Left lung (tissue), 4 donors: ENCODE measurements at regions not wholly inside any gene's neighbourhood (a gene's known extent, or its start where the extent isn't known, plus 50 kb on each side); places are given as distances from the start of the nearest gene placed in this dataset.

ENCODE experiments used
- ATAC-seq: fragments of 200-7000 bp; cut with Tn5 transposase; one replicate; pipeline ENCODE4 v1.9.1; 2020; ENCODE audit warnings: moderate library complexity
- DNase-seq, 4 donors: peaks; one replicate each; pipeline ENCODE4 v3.0.0-alpha.2; 2013 to 2020
- H3K27ac ChIP-seq, 2 donors: fragments of 200-600 bp; sonication (generic) in 1 of 2; one replicate each; pipeline versions ENCODE4 v1.5.0 to v1.8.0; 2020 to 2021
- H3K27me3 ChIP-seq, 2 donors: fragments of 200-600 bp; sonication (generic) in 1 of 2; one replicate each; pipeline versions ENCODE4 v1.5.0 to v1.8.0; 2020 to 2021
- H3K36me3 ChIP-seq, 2 donors: fragments of 200-600 bp; sonication (generic) in 1 of 2; one replicate each; pipeline versions ENCODE4 v1.5.0 to v1.8.0; 2020 to 2021
- H3K4me1 ChIP-seq, 2 donors: fragments of 200-600 bp; one replicate each; pipeline ENCODE4 v1.8.0; 2021
- H3K4me3 ChIP-seq, 2 donors: fragments of 200-600 bp; sonication (generic) in 1 of 2; one replicate each; pipeline versions ENCODE4 v1.5.0 to v1.8.0; 2020 to 2021; ENCODE audit warnings: mild to moderate bottlenecking in 1 of 2
- H3K9me3 ChIP-seq, 2 donors: fragments of 200-600 bp; sonication (generic) in 1 of 2; one replicate each; pipeline versions ENCODE4 v1.5.0 to v1.8.0; 2020 to 2021
- intact Hi-C, 2 donors: fragments of 100-400 bp; cut with DNase I; formaldehyde crosslinking; loops; one replicate each; pipeline versions ENCODE4 v1.11.2 to v1.14.2; 2022
- TF ChIP-seq, protein P1 (sequence below), 2 donors: fragments of 200-600 bp; sonication (generic) in 1 of 2; IDR thresholded peaks; one replicate each; pipeline versions ENCODE4 v1.5.0 to v1.8.0; 2021; ENCODE audit warnings: antibody characterized with exemption in 2 of 2
- donor health status: DM: no; HTN: yes; CAD: no.
- donor health status: DM: no; HTN: no; CAD: no.

DNA sequence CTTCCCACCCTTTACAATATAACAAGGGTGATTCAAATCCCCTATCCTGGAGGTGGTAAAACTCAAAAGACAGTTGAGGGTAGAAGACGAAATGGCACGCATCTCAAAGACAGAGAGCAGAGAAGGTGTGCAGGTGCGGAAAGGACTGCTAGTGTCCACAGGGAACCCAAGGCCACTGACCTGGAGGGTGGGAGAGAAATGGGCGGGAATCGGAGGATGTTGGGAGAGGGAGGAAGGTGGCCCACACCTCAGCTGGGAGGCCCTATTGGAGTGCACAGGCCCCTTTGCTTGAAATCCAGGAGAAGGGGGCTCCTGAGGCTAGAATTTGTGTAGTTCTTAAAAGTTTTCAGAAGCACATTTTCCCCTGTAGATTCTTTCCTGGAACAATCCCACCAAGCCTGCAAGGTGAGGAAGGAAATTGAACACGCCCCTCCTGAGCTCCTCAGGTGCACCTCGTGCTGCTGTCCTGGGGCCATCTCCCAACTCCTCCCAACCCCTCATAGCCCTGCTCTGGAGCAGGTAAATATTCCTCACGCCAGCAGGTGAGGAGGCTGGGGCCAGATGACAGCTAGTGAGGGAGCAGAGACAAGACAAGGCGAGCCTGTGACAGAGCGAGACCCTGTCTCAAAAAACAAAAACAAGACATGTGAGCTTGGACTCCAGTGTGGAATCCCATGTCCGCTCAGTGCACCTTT is 99.3 kb downstream of the MCFD2 start:
- no peak overlapping the region for H3K4me3 ChIP-seq
- DNase-seq (no peak), ATAC-seq (no peak)
- H3K4me1 ChIP-seq: peaks cover 12 to 23% of the 10 kb centered on the region in 2 donors
- no peak overlapping the region for H3K27ac ChIP-seq
- intact Hi-C loops: no loop called here
- TF ChIP-seq, protein P1, sequence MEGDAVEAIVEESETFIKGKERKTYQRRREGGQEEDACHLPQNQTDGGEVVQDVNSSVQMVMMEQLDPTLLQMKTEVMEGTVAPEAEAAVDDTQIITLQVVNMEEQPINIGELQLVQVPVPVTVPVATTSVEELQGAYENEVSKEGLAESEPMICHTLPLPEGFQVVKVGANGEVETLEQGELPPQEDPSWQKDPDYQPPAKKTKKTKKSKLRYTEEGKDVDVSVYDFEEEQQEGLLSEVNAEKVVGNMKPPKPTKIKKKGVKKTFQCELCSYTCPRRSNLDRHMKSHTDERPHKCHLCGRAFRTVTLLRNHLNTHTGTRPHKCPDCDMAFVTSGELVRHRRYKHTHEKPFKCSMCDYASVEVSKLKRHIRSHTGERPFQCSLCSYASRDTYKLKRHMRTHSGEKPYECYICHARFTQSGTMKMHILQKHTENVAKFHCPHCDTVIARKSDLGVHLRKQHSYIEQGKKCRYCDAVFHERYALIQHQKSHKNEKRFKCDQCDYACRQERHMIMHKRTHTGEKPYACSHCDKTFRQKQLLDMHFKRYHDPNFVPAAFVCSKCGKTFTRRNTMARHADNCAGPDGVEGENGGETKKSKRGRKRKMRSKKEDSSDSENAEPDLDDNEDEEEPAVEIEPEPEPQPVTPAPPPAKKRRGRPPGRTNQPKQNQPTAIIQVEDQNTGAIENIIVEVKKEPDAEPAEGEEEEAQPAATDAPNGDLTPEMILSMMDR (IDR thresholded peaks at IDR 0.05): no peak
- H3K9me3 ChIP-seq: no peaks in the 10 kb centered on the region
- H3K36me3 ChIP-seq: no peaks in the 10 kb centered on the region
- H3K27me3 ChIP-seq: no peaks in the 10 kb centered on the region

DNA sequence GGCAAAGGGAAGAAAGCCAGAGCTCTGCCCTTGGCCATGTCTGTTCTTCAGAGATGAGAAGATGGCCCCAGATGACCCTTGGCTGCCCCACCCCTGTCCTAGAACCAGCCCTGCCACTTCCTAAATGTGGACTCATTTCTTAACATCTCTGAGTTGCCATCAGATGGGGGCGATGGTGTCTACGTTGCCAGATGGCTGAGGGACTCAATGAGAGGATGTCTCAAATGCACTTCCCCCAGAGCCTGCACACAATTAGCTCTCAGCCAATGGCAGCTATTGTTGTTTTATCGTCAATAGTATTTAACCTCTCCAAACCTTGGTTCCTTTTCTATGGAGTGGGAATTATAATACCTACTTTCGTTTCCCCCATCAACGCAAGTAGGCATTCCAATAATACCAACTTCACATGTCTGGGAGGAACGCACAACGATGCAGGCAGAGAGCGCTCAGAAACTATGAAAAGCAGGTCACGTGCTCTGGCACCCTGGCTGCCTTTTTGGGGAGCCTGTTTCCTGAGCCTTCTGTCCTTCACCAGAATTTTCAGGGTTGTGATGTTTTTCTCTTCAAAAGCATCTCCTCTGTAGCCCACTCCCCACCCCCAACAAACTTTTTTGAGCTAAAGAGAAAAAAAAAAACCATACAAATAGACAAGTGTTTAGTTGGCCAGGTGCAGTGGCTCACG is 100.3 kb downstream of the MCFD2 start:
- Histone ChIP-seq H3K27me3 (no peaks in the 10 kb centered on the region), H3K4me3 (no peak overlapping the region), H3K27ac (peak overlapping the region; percentile 61 to 74), H3K4me1 (peaks cover 12 to 23% of the 10 kb centered on the region in 2 donors), H3K36me3 (no peaks in the 10 kb centered on the region), H3K9me3 (no peaks in the 10 kb centered on the region)
- TF ChIP-seq, protein P1 (IDR thresholded peaks at IDR 0.05): no peak
- intact Hi-C loops: no loop called here
- ATAC-seq (no peak), DNase-seq (no peak)

DNA sequence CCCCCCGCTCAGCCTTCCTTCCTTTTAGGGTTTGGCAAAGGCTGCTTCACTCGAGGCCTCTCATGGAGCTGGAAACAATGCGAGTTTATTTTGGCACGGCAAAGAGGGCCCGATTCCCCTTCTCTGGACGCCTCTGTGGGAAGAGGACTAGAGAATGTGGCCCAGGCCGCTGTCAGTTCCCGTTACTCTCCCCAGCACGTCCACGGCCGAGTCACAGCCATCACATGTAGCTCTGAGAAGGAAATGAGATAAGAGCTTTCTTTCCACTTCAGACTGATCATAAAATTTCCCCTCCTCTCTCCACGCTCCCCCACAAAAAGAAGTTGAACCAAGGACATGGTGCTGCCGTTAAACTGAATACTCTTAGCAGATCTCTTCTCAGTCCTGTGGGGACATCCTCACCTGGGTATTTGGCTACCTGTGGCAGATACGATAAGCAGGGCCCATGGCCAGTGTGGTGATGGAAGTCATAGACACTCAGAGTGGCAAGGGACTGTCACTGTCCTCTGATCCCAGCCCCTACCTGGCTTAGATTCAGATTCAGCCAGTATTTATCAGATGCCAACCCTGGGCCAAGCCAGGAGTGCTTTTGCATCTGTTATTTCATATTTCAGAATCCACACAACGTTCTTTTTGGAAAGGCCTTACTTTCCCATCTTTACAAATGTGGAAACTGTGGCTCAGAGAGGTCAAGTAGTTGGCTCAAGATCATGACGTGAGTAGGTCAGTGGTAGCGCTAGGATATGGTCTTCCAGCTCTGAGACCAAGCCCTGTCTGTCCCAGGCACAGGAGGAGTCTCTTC is 101.2 kb downstream of the MCFD2 start:
- peak overlapping the region; percentile 61 to 74 for H3K27ac ChIP-seq
- TF ChIP-seq, protein P1 (IDR thresholded peaks at IDR 0.05): no peak
- no peaks in the 10 kb centered on the region for H3K36me3 ChIP-seq
- intact Hi-C loops: no loop called here
- ATAC-seq: peak; percentile 72
- no peaks in the 10 kb centered on the region for H3K9me3 ChIP-seq
- H3K27me3 ChIP-seq: no peaks in the 10 kb centered on the region
- H3K4me3 ChIP-seq: no peak overlapping the region
- H3K4me1 ChIP-seq: peaks cover 12 to 23% of the 10 kb centered on the region in 2 donors
- DNase-seq: peak in 3 of 4 donors; percentile 76 to 89 (median 80)

DNA sequence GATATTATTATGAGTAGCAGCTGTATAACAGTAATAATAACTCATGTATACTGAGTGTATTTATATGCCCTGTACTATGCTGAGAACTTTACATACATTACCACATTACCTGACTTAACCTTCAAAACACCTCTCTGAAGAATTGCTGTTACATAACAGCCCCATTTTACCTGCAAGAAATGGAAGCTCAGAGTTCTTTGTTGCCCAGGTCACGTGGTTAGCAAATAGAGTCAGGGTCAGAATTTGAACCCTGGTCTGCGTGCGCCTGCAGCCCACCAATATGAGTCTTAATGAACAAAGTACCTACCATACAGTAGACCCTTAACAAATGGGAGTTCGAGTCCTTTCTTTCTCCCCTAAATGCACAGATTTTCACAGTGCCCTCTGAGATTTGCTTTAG is 101.9 kb downstream of the MCFD2 start:
- peak overlapping the region; percentile 61 to 74 for H3K27ac ChIP-seq
- H3K4me1 ChIP-seq: peaks cover 12 to 23% of the 10 kb centered on the region in 2 donors
- ATAC-seq (no peak), DNase-seq (no peak)
- intact Hi-C loops: no loop called here
- no peaks in the 10 kb centered on the region for H3K9me3 ChIP-seq
- H3K36me3 ChIP-seq: no peaks in the 10 kb centered on the region
- TF ChIP-seq, protein P1 (IDR thresholded peaks at IDR 0.05): no peak
- H3K27me3 ChIP-seq: no peaks in the 10 kb centered on the region
- H3K4me3 ChIP-seq: no peak overlapping the region

DNA sequence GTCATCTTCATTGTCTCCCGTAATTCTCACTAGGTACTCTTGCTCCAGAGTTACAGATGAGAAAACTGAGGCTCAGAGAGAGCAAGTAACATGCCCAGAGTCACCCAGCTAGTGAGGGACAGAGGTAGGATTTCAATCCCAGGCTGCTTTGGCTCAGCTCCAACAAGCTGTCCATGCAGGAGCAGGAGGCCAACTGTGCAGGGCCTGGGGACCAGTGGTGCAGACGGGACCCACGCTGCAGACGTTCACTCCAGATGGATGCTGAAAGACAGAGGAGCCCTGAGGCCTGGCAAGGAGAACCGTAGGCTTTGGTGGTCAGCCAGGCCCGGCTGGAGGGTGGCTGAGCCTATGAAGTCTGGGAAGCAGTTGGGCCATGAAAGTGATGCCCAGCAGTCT is 102.6 kb downstream of the MCFD2 start:
- TF ChIP-seq, protein P1 (IDR thresholded peaks at IDR 0.05): no peak
- DNase-seq: peak in 2 of 4 donors; percentile 83 to 90
- ATAC-seq: peak; percentile 15
- no peaks in the 10 kb centered on the region for H3K36me3 ChIP-seq
- H3K4me1 ChIP-seq: peaks cover 12 to 23% of the 10 kb centered on the region in 2 donors
- H3K4me3 ChIP-seq: no peak overlapping the region
- H3K27me3 ChIP-seq: no peaks in the 10 kb centered on the region
- no peaks in the 10 kb centered on the region for H3K9me3 ChIP-seq
- peak overlapping the region in 1 of 2 donors; percentile 74 for H3K27ac ChIP-seq
- intact Hi-C loops: no loop called here
